ENCODE measurements at regions not wholly inside any gene's neighbourhood (a gene's known extent, or its start where the extent isn't known, plus 50 kb on each side); places are given as distances from the start of the nearest gene placed in this dataset.

DNA sequence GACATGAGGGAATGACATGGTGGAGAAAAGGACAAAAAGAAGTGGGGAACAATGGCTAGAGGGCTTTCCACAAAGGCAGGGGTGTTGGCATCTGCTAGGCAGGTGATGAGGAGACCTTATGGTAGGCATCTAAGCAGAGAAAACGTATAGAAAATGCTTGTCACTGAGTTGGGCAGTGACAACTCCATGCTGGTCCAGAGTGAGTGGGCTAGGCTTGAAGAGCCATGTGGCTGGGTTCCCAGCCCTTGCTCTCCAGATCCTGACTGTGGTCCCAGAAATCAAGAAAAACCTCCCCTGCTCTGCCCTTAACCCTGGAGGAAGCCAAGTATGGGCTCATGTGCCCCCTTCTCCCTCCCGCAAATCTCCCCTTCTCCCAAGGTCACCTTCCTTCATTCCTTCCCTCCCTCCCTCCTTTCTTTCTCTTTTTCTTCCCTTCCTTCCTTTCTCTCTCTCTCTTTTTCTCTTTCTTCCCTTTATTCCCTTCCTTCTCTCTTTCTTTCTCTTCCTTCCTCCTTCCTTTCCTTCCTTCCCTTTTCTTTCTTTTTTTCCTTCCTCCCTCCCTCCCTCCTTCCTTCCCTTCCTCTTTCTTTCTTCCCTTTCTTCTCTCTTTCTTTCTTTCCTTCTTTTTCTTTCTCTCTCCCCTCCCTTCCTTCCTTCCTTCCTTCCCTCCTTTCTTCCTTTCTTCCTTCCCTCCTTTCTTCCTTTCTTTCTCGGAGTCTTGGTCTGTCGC, 102.8 kb downstream of the NAV1 start:
- TF ChIP-seq, protein P1, sequence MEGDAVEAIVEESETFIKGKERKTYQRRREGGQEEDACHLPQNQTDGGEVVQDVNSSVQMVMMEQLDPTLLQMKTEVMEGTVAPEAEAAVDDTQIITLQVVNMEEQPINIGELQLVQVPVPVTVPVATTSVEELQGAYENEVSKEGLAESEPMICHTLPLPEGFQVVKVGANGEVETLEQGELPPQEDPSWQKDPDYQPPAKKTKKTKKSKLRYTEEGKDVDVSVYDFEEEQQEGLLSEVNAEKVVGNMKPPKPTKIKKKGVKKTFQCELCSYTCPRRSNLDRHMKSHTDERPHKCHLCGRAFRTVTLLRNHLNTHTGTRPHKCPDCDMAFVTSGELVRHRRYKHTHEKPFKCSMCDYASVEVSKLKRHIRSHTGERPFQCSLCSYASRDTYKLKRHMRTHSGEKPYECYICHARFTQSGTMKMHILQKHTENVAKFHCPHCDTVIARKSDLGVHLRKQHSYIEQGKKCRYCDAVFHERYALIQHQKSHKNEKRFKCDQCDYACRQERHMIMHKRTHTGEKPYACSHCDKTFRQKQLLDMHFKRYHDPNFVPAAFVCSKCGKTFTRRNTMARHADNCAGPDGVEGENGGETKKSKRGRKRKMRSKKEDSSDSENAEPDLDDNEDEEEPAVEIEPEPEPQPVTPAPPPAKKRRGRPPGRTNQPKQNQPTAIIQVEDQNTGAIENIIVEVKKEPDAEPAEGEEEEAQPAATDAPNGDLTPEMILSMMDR (conservative IDR thresholded peaks at IDR 0.05; ENCODE audit: low read depth, low read length), result no peak
- no peak for TF ChIP-seq EZH2 (IDR thresholded peaks at IDR 0.05; ENCODE audit: borderline replicate concordance, low read depth, low read length, poor library complexity, severe bottlenecking)
